Right lobe of liver (tissue), 6 donors: ENCODE measurements at regions not wholly inside any gene's neighbourhood (a gene's known extent, or its start where the extent isn't known, plus 50 kb on each side); places are given as distances from the start of the nearest gene placed in this dataset.

Source experiments
- ATAC-seq, 4 donors: fragments of 200-7000 bp; cut with Tn5 transposase; one replicate each; pipeline ENCODE4 v1.9.1; 2020; ENCODE audit warnings: mild to moderate bottlenecking in 4 of 4, moderate library complexity in 4 of 4
- DNase-seq, 3 donors: peaks; one replicate each; pipeline ENCODE4 v3.0.0-alpha.2; 2020
- H3K27ac ChIP-seq, 3 donors: fragments of 200-600 bp; one replicate each; pipeline ENCODE4 v1.8.0; 2022
- H3K27me3 ChIP-seq, 2 donors: fragments of 200-600 bp; one replicate each; pipeline ENCODE4 v1.8.0; 2022
- H3K36me3 ChIP-seq, 4 donors: fragments of 200-600 bp; sonication (generic) in 1 of 4; one replicate each; pipeline versions ENCODE4 v1.5.1 to v1.8.0; 2017 to 2022; ENCODE audit warnings: control low read depth in 1 of 4
- H3K4me1 ChIP-seq, 4 donors: fragments of 200-600 bp; sonication (generic) in 1 of 4; one replicate each; pipeline versions ENCODE4 v1.5.1 to v1.8.0; 2017 to 2022; ENCODE audit warnings: control low read depth in 1 of 4
- H3K4me3 ChIP-seq, 3 donors: fragments of 200-600 bp; one replicate each; pipeline ENCODE4 v1.8.0; 2022
- H3K9me3 ChIP-seq, 4 donors: fragments of 200-600 bp; sonication (generic) in 1 of 4; one replicate each; pipeline versions ENCODE4 v1.5.1 to v1.8.0; 2017 to 2022; ENCODE audit warnings: control low read depth in 1 of 4
- POLR2A ChIP-seq: fragments of 450-650 bp; IDR thresholded peaks from one replicate; pipeline ENCODE4 v1.6.1; 2017; ENCODE audit warnings: antibody characterized with exemption, mild to moderate bottlenecking
- WGBS: methylation state at CpG from one replicate; pipeline ENCODE4 v1.1.6; 2018; ENCODE audit warnings: low coverage, low lambda C conversion rate; ENCODE audit not compliant: insufficient coverage; ENCODE audit errors: missing lambda C conversion rate; 5-methylcytosine and 5-hydroxymethylcytosine counted together
- intact Hi-C, 2 donors: fragments of 100-400 bp; cut with DNase I; formaldehyde crosslinking; loops; one replicate each; pipeline versions ENCODE4 v1.11.2 to v1.14.1; 2022
- TF ChIP-seq, protein P1 (sequence below), 4 donors: fragments of 200-600 bp in 3 of 4; fragments of 450-650 bp in 1 of 4; IDR thresholded peaks; one replicate each; pipeline versions ENCODE4 v1.5.1 to v1.8.0; 2016 to 2022; ENCODE audit warnings: antibody characterized with exemption in 4 of 4, mild to moderate bottlenecking in 2 of 4
- donor health status: DM: no; HTN: yes; CAD: no.
- donor health status: DM: no; HTN: no; CAD: no.
- donor health status: DM: no; HTN: no; CAD: no.
- donor health status: DM: no; HTN: yes; CAD: no.
- donor health status: DM: no; HTN: yes; CAD: no.

DNA sequence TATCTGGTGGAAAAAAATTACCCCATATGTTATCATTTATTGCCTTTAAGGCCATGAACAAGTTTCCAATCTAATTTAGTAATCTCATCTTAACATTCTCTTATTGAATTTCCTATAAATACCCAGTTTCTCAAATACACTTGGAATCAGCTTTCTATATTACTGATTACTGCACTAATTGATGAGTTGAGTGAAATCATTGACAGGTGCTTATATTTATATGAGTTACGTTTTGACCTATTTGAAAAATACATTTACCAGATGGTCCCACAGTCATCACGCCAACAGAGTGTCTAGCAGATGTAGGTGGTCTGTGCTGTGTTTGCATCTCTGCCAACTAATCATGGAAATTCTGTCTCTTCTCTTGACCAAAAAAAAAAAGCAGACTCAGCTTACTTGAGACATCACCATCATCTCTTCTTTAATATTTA, 307.3 kb upstream of the NREP start:
- no peaks in the 10 kb centered on the region for H3K9me3 ChIP-seq
- H3K4me3 ChIP-seq = no peak overlapping the region
- no peaks in the 10 kb centered on the region for H3K4me1 ChIP-seq
- no peak overlapping the region for H3K27ac ChIP-seq
- WGBS = 75% methylated on average over 2 of the region's 2 CpGs
- no peaks in the 10 kb centered on the region for H3K27me3 ChIP-seq
- TF ChIP-seq, protein P1, sequence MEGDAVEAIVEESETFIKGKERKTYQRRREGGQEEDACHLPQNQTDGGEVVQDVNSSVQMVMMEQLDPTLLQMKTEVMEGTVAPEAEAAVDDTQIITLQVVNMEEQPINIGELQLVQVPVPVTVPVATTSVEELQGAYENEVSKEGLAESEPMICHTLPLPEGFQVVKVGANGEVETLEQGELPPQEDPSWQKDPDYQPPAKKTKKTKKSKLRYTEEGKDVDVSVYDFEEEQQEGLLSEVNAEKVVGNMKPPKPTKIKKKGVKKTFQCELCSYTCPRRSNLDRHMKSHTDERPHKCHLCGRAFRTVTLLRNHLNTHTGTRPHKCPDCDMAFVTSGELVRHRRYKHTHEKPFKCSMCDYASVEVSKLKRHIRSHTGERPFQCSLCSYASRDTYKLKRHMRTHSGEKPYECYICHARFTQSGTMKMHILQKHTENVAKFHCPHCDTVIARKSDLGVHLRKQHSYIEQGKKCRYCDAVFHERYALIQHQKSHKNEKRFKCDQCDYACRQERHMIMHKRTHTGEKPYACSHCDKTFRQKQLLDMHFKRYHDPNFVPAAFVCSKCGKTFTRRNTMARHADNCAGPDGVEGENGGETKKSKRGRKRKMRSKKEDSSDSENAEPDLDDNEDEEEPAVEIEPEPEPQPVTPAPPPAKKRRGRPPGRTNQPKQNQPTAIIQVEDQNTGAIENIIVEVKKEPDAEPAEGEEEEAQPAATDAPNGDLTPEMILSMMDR (IDR thresholded peaks at IDR 0.05) = no peak
- TF ChIP-seq POLR2A = no peak
- no peak for DNase-seq
- intact Hi-C loops = no loop called here
- no peaks in the 10 kb centered on the region for H3K36me3 ChIP-seq
- ATAC-seq = no peak

GRCh38 chr5:112063856-112064255, 306.9 kb upstream of the NREP start:
- TF ChIP-seq POLR2A = no peak
- TF ChIP-seq, protein P1 (IDR thresholded peaks at IDR 0.05) = no peak
- intact Hi-C loops = no loop called here

DNA sequence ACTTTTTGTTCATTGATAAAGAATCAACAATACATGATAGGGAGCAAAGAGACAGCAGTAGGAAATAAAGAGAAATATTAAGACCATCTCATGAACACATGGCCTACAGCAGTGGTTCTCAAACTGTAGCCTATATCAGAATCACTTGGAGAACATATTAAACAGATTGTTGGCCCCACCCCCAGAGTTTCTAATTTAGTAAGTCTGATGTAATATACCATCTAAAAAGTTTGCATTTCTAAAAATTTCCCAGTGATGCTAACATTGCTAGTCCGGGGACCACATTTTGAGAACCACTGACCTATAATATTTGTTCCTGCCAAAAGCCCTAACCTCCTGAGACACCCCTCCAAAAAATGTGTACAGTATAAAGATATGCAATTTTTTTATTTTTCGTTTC, 306.2 kb upstream of the NREP start:
- Histone ChIP-seq H3K9me3 (no peaks in the 10 kb centered on the region), H3K36me3 (no peaks in the 10 kb centered on the region), H3K4me1 (no peaks in the 10 kb centered on the region), H3K27me3 (no peaks in the 10 kb centered on the region), H3K27ac (no peak overlapping the region), H3K4me3 (no peak overlapping the region)
- no peak for ATAC-seq
- DNase-seq = no peak
- no peak for TF ChIP-seq POLR2A
- TF ChIP-seq, protein P1 (IDR thresholded peaks at IDR 0.05) = no peak
- intact Hi-C loops = no loop called here
- WGBS = 78% methylated on average over 2 of the region's 2 CpGs

More at GRCh38 chr5:112063856-112064255, 306.9 kb upstream of the NREP start:
- ATAC-seq = no peak
- Histone ChIP-seq H3K4me1 (no peaks in the 10 kb centered on the region), H3K27me3 (no peaks in the 10 kb centered on the region), H3K27ac (no peak overlapping the region), H3K4me3 (no peak overlapping the region), H3K36me3 (no peaks in the 10 kb centered on the region), H3K9me3 (no peaks in the 10 kb centered on the region)
- DNase-seq = no peak
- 75% methylated on average over 1 of the region's 1 CpG for WGBS

DNA sequence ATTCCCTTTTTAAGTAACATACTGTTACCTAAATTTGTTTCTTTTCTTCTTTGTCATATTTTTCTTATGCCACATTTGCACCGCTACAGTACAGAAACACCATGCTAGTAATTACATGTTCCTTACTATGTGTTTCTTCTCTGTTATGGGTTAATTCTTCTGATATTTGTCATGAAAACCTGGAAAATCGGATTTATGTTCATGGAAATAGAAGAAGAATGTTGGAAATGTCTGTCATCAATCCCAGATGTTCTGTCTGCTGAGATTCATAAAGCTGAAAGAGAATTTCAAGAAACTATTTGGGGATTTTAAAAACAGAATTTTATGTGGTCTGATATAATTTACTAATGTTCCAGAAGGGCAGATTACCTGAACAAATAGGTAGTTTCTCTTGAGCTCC, 305.2 kb upstream of the NREP start:
- 71% methylated on average over 2 of the region's 2 CpGs for WGBS
- H3K27ac ChIP-seq = no peak overlapping the region
- no peak for TF ChIP-seq POLR2A
- TF ChIP-seq, protein P1 (IDR thresholded peaks at IDR 0.05) = no peak
- DNase-seq (no peak), ATAC-seq (no peak)
- H3K4me3 ChIP-seq = no peak overlapping the region
- H3K36me3 ChIP-seq = no peaks in the 10 kb centered on the region
- no peaks in the 10 kb centered on the region for H3K27me3 ChIP-seq
- intact Hi-C loops = no loop called here
- H3K4me1 ChIP-seq = no peaks in the 10 kb centered on the region
- no peaks in the 10 kb centered on the region for H3K9me3 ChIP-seq

GRCh38 chr5:112061666-112062065, 304.7 kb upstream of the NREP start:
- Histone ChIP-seq H3K9me3 (no peaks in the 10 kb centered on the region), H3K27me3 (no peaks in the 10 kb centered on the region), H3K4me1 (no peaks in the 10 kb centered on the region), H3K36me3 (no peaks in the 10 kb centered on the region), H3K27ac (no peak overlapping the region), H3K4me3 (no peak overlapping the region)
- 11% methylated on average over 1 of the region's 1 CpG for WGBS
- TF ChIP-seq POLR2A = no peak
- TF ChIP-seq, protein P1 (IDR thresholded peaks at IDR 0.05) = no peak
- intact Hi-C loops = no loop called here
- ATAC-seq (no peak), DNase-seq (no peak)
